ENCODE measurements at regions not wholly inside any gene's neighbourhood (a gene's known extent, or its start where the extent isn't known, plus 50 kb on each side); places are given as distances from the start of the nearest gene placed in this dataset.

DNA sequence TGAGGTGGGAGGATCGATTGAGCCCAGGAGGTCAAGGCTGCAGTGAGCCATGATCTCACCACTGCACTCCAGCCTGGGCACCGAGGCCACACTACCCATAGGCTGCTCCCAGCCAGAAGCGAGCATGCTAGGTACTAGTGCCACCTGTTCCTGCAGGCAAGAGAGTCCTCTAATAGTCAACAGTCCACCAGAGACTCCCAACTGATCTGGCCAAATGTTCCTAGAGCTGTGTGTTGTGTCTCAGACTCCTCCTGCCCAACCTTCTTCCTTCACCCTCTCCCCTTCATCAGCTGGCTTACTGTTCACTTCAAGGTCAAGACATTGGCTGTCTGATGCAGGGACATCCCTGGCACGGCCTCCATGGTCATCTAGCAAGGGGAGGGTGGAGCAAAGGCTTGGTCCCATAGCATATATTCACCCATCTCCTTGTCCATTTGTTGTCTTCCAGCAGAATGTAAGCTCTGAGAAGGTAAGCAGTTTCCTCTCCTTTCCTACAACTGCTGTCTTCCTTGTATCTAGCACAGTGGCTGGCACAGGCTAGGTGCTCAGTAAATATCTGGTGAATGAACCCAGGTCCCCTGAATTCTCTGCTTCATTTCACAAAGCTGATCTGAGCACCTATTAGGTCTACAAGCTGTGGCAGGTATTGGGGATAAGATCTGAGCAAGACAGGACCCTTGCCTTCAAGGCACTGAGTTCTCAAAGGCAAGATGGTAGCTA, 126.2 kb upstream of the SERPIND1 start:
- DNase-seq, result peak; percentile 7
- Histone ChIP-seq H3K23me2 (ENCODE audit: insufficient read length, low read depth, low read length, poor library complexity, severe bottlenecking) (no peaks in the 10 kb centered on the region), H3K9ac (ENCODE audit: extremely low read depth, insufficient read length, low read length) (no peak overlapping the region), H3K79me1 (ENCODE audit: insufficient read depth, low read depth, low read length, poor library complexity, severe bottlenecking) (no peaks in the 10 kb centered on the region), H3T11ph (ENCODE audit: low read length) (no peak overlapping the region), H3K56ac (ENCODE audit: insufficient read length, low read depth, low read length) (no peak overlapping the region), H2BK20ac (ENCODE audit: low read depth, low read length, poor library complexity, severe bottlenecking) (no peak overlapping the region), H4K5ac (ENCODE audit: insufficient read length, low read depth, low read length) (no peak overlapping the region), H2BK15ac (ENCODE audit: low read depth, low read length) (no peak overlapping the region), H3K23ac (ENCODE audit: insufficient read length, low read depth, low read length) (no peak overlapping the region), H3K9me3 (ENCODE audit: control insufficient read depth, low read depth, low read length) (no peaks in the 10 kb centered on the region), H2AFZ (ENCODE audit: low read length) (no peak overlapping the region), H3K14ac (ENCODE audit: insufficient read depth, low read length) (no peak overlapping the region), H3K4me1 (ENCODE audit: insufficient read depth, low read length) (no peaks in the 10 kb centered on the region), H2AK5ac (ENCODE audit: insufficient read length, low read length) (no peak overlapping the region), H4K8ac (replicated peaks; ENCODE audit: insufficient read length, low read depth, low read length) (no peak overlapping the region), H2BK12ac (ENCODE audit: insufficient read length, low read depth, low read length) (no peak overlapping the region), H2BK120ac (ENCODE audit: low read depth, low read length, poor library complexity, severe bottlenecking) (no peak overlapping the region), H3K27me3 (ENCODE audit: insufficient read depth, low read length) (no peaks in the 10 kb centered on the region), H4K20me1 (ENCODE audit: control insufficient read depth, insufficient read depth, insufficient read length) (no peaks in the 10 kb centered on the region), H2BK5ac (ENCODE audit: insufficient read length, low read length) (no peak overlapping the region), H3K79me2 (ENCODE audit: insufficient read depth, low read length) (no peaks in the 10 kb centered on the region), H4K91ac (ENCODE audit: insufficient read length, low read depth, low read length) (no peak overlapping the region), H3K18ac (ENCODE audit: insufficient read length, low read depth, low read length) (no peak overlapping the region), H3K4me2 (ENCODE audit: insufficient read depth, insufficient read length, low read length) (no peak overlapping the region), H3K4ac (ENCODE audit: low read depth, low read length) (no peak overlapping the region), H3K27ac (ENCODE audit: insufficient read length, low read depth, low read length) (no peak overlapping the region)
- peaks cover 11 to 18% of the 10 kb centered on the region in 2 experiments for H3K4me1 Mint-ChIP-seq
- TF ChIP-seq, protein P1, sequence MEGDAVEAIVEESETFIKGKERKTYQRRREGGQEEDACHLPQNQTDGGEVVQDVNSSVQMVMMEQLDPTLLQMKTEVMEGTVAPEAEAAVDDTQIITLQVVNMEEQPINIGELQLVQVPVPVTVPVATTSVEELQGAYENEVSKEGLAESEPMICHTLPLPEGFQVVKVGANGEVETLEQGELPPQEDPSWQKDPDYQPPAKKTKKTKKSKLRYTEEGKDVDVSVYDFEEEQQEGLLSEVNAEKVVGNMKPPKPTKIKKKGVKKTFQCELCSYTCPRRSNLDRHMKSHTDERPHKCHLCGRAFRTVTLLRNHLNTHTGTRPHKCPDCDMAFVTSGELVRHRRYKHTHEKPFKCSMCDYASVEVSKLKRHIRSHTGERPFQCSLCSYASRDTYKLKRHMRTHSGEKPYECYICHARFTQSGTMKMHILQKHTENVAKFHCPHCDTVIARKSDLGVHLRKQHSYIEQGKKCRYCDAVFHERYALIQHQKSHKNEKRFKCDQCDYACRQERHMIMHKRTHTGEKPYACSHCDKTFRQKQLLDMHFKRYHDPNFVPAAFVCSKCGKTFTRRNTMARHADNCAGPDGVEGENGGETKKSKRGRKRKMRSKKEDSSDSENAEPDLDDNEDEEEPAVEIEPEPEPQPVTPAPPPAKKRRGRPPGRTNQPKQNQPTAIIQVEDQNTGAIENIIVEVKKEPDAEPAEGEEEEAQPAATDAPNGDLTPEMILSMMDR (conservative IDR thresholded peaks at IDR 0.05), result no peak
- peaks cover 6% of the 10 kb centered on the region for H3K27me3 Mint-ChIP-seq (ENCODE audit: low read depth)
- no CpG with 5 or more reads among the region's 4 CpGs for WGBS (ENCODE audit: extremely low coverage, insufficient read length, low lambda C conversion rate)
- no peaks in the 10 kb centered on the region for H3K36me3 Mint-ChIP-seq (ENCODE audit: insufficient read depth in 1 of 3, low read depth in 3 of 3)
- H3K27ac Mint-ChIP-seq, result no peak overlapping the region; a peak in 1 of 7 replicates
- H3K9me3 Mint-ChIP-seq, result peaks cover 0 to 3% of the 10 kb centered on the region in 2 experiments; a peak in 1 of 5 replicates
- no peak overlapping the region for H3K4me3 Mint-ChIP-seq

Measured in H9 (cell line).